H9 (cell line): ENCODE measurements at regions not wholly inside any gene's neighbourhood (a gene's known extent, or its start where the extent isn't known, plus 50 kb on each side); places are given as distances from the start of the nearest gene placed in this dataset.

Experiments
- DNase-seq: peaks from one replicate; pipeline ENCODE4 v3.0.0-alpha.2; 2017
- H2AFZ ChIP-seq: one replicate; pipeline ENCODE4 v1.6.1; 2013; ENCODE audit warnings: mild to moderate bottlenecking, low read length, control low read depth, moderate library complexity
- H2AK5ac ChIP-seq: 2 replicates; pipeline ENCODE4 v1.6.1; 2013; ENCODE audit warnings: low read length, control low read depth, mixed read lengths; ENCODE audit not compliant: insufficient read length
- H2BK120ac ChIP-seq: one replicate; pipeline ENCODE4 v1.6.1; 2013; ENCODE audit warnings: low read depth, mild to moderate bottlenecking, low read length, control low read depth, inconsistent platforms; ENCODE audit not compliant: poor library complexity, severe bottlenecking
- H2BK12ac ChIP-seq: 2 replicates; pipeline ENCODE4 v1.6.1; 2013; ENCODE audit warnings: low read length, control low read depth, mixed read lengths, low read depth; ENCODE audit not compliant: insufficient read length
- H2BK15ac ChIP-seq: 2 replicates; pipeline ENCODE4 v1.6.1; 2013; ENCODE audit warnings: low read depth, low read length, control low read depth
- H2BK20ac ChIP-seq: one replicate; pipeline ENCODE4 v1.6.1; 2013; ENCODE audit warnings: low read depth, mild to moderate bottlenecking, low read length, control low read depth, inconsistent platforms; ENCODE audit not compliant: poor library complexity, severe bottlenecking
- H2BK5ac ChIP-seq: 2 replicates; pipeline ENCODE4 v1.6.1; 2013; ENCODE audit warnings: low read length, control low read depth, mixed read lengths; ENCODE audit not compliant: insufficient read length
- H3K14ac ChIP-seq: 2 replicates; pipeline ENCODE4 v1.6.1; 2013; ENCODE audit warnings: low read length, control low read depth; ENCODE audit not compliant: insufficient read depth
- H3K18ac ChIP-seq: 2 replicates; pipeline ENCODE4 v1.6.1; 2013; ENCODE audit warnings: low read depth, mild to moderate bottlenecking, mixed read lengths, low read length, control low read depth; ENCODE audit not compliant: insufficient read length
- H3K23ac ChIP-seq: 2 replicates; pipeline ENCODE4 v1.6.1; 2013; ENCODE audit warnings: low read length, control low read depth, mixed read lengths, low read depth; ENCODE audit not compliant: insufficient read length
- H3K23me2 ChIP-seq: 2 replicates; pipeline ENCODE4 v1.6.1; 2013; ENCODE audit warnings: low read depth, mild to moderate bottlenecking, mixed read lengths, low read length, control low read depth; ENCODE audit not compliant: insufficient read length, poor library complexity, severe bottlenecking
- H3K27ac ChIP-seq: 2 replicates; pipeline ENCODE4 v1.5.1; 2013; ENCODE audit warnings: low read length, control low read depth, mixed read lengths, low read depth; ENCODE audit not compliant: insufficient read length
- H3K27me3 ChIP-seq: 2 replicates; pipeline ENCODE4 v1.6.1; 2013; ENCODE audit warnings: low read length, control low read depth, inconsistent platforms; ENCODE audit not compliant: insufficient read depth
- H3K4ac ChIP-seq: 2 replicates; pipeline ENCODE4 v1.6.1; 2013; ENCODE audit warnings: low read depth, mild to moderate bottlenecking, control low read depth, inconsistent platforms, low read length, moderate library complexity
- H3K4me1 ChIP-seq: 2 replicates; pipeline ENCODE4 v1.6.1; 2013; ENCODE audit warnings: low read length, control low read depth, inconsistent platforms; ENCODE audit not compliant: insufficient read depth
- H3K4me2 ChIP-seq: 2 replicates; pipeline ENCODE4 v1.6.1; 2013; ENCODE audit warnings: low read length, control low read depth, mixed read lengths; ENCODE audit not compliant: insufficient read length, insufficient read depth
- H3K56ac ChIP-seq: 2 replicates; pipeline ENCODE4 v1.6.1; 2013; ENCODE audit warnings: low read depth, mild to moderate bottlenecking, mixed read lengths, low read length, control low read depth; ENCODE audit not compliant: insufficient read length
- H3K79me1 ChIP-seq: 2 replicates; pipeline ENCODE4 v1.6.1; 2013; ENCODE audit warnings: low read depth, mild to moderate bottlenecking, moderate library complexity, low read length, control low read depth, inconsistent platforms; ENCODE audit not compliant: insufficient read depth, poor library complexity, severe bottlenecking
- H3K79me2 ChIP-seq: 2 replicates; pipeline ENCODE4 v1.6.1; 2013; ENCODE audit warnings: low read length, control low read depth, inconsistent platforms; ENCODE audit not compliant: insufficient read depth
- H3K9ac ChIP-seq: 2 replicates; pipeline ENCODE4 v1.6.1; 2013; ENCODE audit warnings: low read length, control low read depth, mixed read lengths; ENCODE audit not compliant: insufficient read length; ENCODE audit errors: extremely low read depth
- H3K9me3 ChIP-seq: one replicate; pipeline ENCODE4 v1.6.1; 2013; ENCODE audit warnings: low read depth, low read length, inconsistent platforms; ENCODE audit not compliant: control insufficient read depth
- H3T11ph ChIP-seq: one replicate; pipeline ENCODE4 v1.6.1; 2013; ENCODE audit warnings: mild to moderate bottlenecking, low read length, control low read depth, inconsistent platforms
- H4K20me1 ChIP-seq: one replicate; pipeline ENCODE4 v1.6.1; 2013; ENCODE audit not compliant: control insufficient read depth, insufficient read length, insufficient read depth
- H4K5ac ChIP-seq: 2 replicates; pipeline ENCODE4 v1.6.1; 2013; ENCODE audit warnings: low read depth, mild to moderate bottlenecking, mixed read lengths, low read length, control low read depth; ENCODE audit not compliant: insufficient read length
- H4K8ac ChIP-seq: replicated peaks from 2 replicates; pipeline ENCODE4 v1.6.1; 2013; ENCODE audit warnings: low read length, control low read depth, mixed read lengths, low read depth; ENCODE audit not compliant: insufficient read length
- H4K91ac ChIP-seq: 2 replicates; pipeline ENCODE4 v1.6.1; 2013; ENCODE audit warnings: low read depth, mild to moderate bottlenecking, moderate library complexity, mixed read lengths, low read length, control low read depth; ENCODE audit not compliant: insufficient read length
- H3K27ac Mint-ChIP-seq, 3 experiments: 2 replicates in 2 of 3; 3 replicates in 1 of 3; pipeline ENCODE4 v1.8.0; 2020 to 2021; ENCODE audit warnings: mixed read lengths in 3 of 3, mild to moderate bottlenecking in 1 of 3, moderate library complexity in 1 of 3
- H3K27me3 Mint-ChIP-seq: 2 replicates; pipeline ENCODE4 v1.8.0; 2021; ENCODE audit warnings: low read depth, mild to moderate bottlenecking, moderate library complexity, mixed read lengths
- H3K36me3 Mint-ChIP-seq, 3 experiments: 2 replicates in 2 of 3; 3 replicates in 1 of 3; pipeline ENCODE4 v1.8.0; 2020 to 2021; ENCODE audit warnings: low read depth in 3 of 3, mixed read lengths in 3 of 3; ENCODE audit not compliant: insufficient read depth in 1 of 3
- H3K4me1 Mint-ChIP-seq, 2 experiments: 2 replicates each; pipeline ENCODE4 v1.8.0; 2020; ENCODE audit warnings: mixed read lengths in 2 of 2
- H3K4me3 Mint-ChIP-seq, 2 experiments: 2 replicates in 1 of 2; 3 replicates in 1 of 2; pipeline ENCODE4 v1.8.0; 2020 to 2021; ENCODE audit warnings: mild to moderate bottlenecking in 2 of 2, mixed read lengths in 2 of 2, moderate library complexity in 1 of 2
- H3K9me3 Mint-ChIP-seq, 2 experiments: 2 replicates in 1 of 2; 3 replicates in 1 of 2; pipeline ENCODE4 v1.8.0; 2020; ENCODE audit warnings: mild to moderate bottlenecking in 2 of 2, mixed read lengths in 2 of 2, moderate library complexity in 1 of 2
- CTCF ChIP-seq: fragments of 200-600 bp; sonication (generic); conservative IDR thresholded peaks from 3 replicates; pipeline ENCODE4 v1.8.0; 2021; ENCODE audit warnings: antibody characterized with exemption, mild to moderate bottlenecking
- WGBS: extraction: QIAGEN DNeasy Blood & Tissue Kit; methylation state at CpG from one replicate; pipeline ENCODE4 v1.1.7; 2013; ENCODE audit warnings: missing lambda C conversion rate, low lambda C conversion rate, mixed read lengths; ENCODE audit not compliant: insufficient read length; ENCODE audit errors: extremely low coverage; 5-methylcytosine and 5-hydroxymethylcytosine counted together

DNA sequence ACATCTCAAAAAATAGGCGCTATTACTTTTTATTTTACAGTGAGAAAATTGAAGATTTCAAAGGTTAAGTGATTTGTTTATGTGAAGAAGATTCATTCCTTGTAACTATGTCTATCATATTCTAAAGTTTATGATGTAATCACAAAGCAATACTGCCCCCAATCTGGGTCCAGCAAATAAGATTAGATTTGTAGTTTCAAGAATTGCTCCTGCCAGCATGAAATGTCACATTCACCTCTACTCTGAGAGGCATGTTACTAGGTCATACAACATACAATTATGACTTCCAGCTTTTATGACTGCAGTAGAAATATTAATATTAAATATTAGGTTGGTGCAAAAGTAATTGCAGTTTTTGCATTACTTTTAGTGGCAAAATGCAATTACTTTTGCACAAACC is 976.2 kb downstream of the FSTL5 start:
- TF ChIP-seq CTCF, result no peak
- H3K79me1 ChIP-seq, result no peaks in the 10 kb centered on the region
- H3K14ac ChIP-seq, result no peak overlapping the region
- H2AFZ ChIP-seq, result no peak overlapping the region
- H3K4me3 Mint-ChIP-seq, result no peak overlapping the region
- no peaks in the 10 kb centered on the region for H3K9me3 ChIP-seq
- H2BK12ac ChIP-seq, result no peak overlapping the region
- no peak overlapping the region for H2AK5ac ChIP-seq
- H3K4me1 Mint-ChIP-seq, result peaks cover 30 to 32% of the 10 kb centered on the region in 2 experiments
- no peak overlapping the region for H3K56ac ChIP-seq
- no peak overlapping the region for H3K27ac Mint-ChIP-seq
- no peak overlapping the region for H4K5ac ChIP-seq
- no peaks in the 10 kb centered on the region for H3K9me3 Mint-ChIP-seq
- no peak overlapping the region for H2BK5ac ChIP-seq
- no peak overlapping the region for H3K27ac ChIP-seq
- H3K36me3 Mint-ChIP-seq, result no peaks in the 10 kb centered on the region
- no peak overlapping the region for H2BK120ac ChIP-seq
- no peak overlapping the region for H2BK15ac ChIP-seq
- H3K27me3 Mint-ChIP-seq, result no peaks in the 10 kb centered on the region
- WGBS, result no CpG with 5 or more reads among the region's 1 CpG
- H3T11ph ChIP-seq, result no peak overlapping the region
- H3K23ac ChIP-seq, result no peak overlapping the region
- H4K8ac ChIP-seq, result no peak overlapping the region
- no peaks in the 10 kb centered on the region for H3K23me2 ChIP-seq
- no peak overlapping the region for H3K18ac ChIP-seq
- H4K91ac ChIP-seq, result no peak overlapping the region
- no peak overlapping the region for H3K9ac ChIP-seq
- no peaks in the 10 kb centered on the region for H3K27me3 ChIP-seq
- no peak overlapping the region for H3K4me2 ChIP-seq
- H3K79me2 ChIP-seq, result no peaks in the 10 kb centered on the region
- H4K20me1 ChIP-seq, result no peaks in the 10 kb centered on the region
- H3K4me1 ChIP-seq, result peaks cover 9% of the 10 kb centered on the region; the same call in 1 of the 2 replicates
- no peak overlapping the region for H2BK20ac ChIP-seq
- H3K4ac ChIP-seq, result no peak overlapping the region
- DNase-seq, result no peak
